Keratinocyte (primary cell): ENCODE measurements at regions not wholly inside any gene's neighbourhood (a gene's known extent, or its start where the extent isn't known, plus 50 kb on each side); places are given as distances from the start of the nearest gene placed in this dataset.
"Not testable (repeated sequence)": the region's sequence is repeated elsewhere in the genome, so short reads cannot be mapped to it uniquely, and the experiment has no call there.

Experiments
- CTCF ChIP-seq, 3 experiments: IDR thresholded peaks in 1 of 3; conservative IDR thresholded peaks in 1 of 3; optimal IDR thresholded peaks in 1 of 3; 2 replicates in 2 of 3; 3 replicates in 1 of 3; pipeline versions ENCODE3 to v1.5.1; 2011; ENCODE audit warnings: low read length in 3 of 3, mild to moderate bottlenecking in 3 of 3, moderate library complexity in 2 of 3, control low read depth in 1 of 3, inconsistent platforms in 1 of 3; ENCODE audit not compliant: insufficient read depth in 2 of 3; ENCODE audit errors: extremely low read depth in 1 of 3
- EZH2 ChIP-seq: IDR thresholded peaks from one replicate; pipeline ENCODE4 v1.6.1; 2012; ENCODE audit warnings: inconsistent platforms, mild to moderate bottlenecking, low read length, moderate library complexity

- not testable (repeated sequence) for TF ChIP-seq CTCF (optimal IDR thresholded peaks at IDR 0.05 in 1 of 3, IDR thresholded peaks at IDR 0.05 in 1 of 3, conservative IDR thresholded peaks at IDR 0.05 in 1 of 3; ENCODE audit: extremely low read depth in 1 of 3, insufficient read depth in 2 of 3, low read length in 3 of 3); EZH2
These were observed 77.4 kb upstream of the LYSMD4 start for GRCh38 chr15:99810663-99811062.
